Breast epithelium (tissue), 4 donors: ENCODE measurements at regions not wholly inside any gene's neighbourhood (a gene's known extent, or its start where the extent isn't known, plus 50 kb on each side); places are given as distances from the start of the nearest gene placed in this dataset.

ENCODE experiments used
- DNase-seq, 2 donors: peaks; one replicate each; pipeline ENCODE4 v3.0.0-alpha.2; 2019; ENCODE audit warnings: low spot score in 2 of 2
- H3K27ac ChIP-seq, 2 donors: fragments of 200-600 bp; sonication (generic) in 1 of 2; one replicate each; pipeline ENCODE4 v1.5.1; 2016 to 2019; ENCODE audit warnings: mild to moderate bottlenecking in 1 of 2
- H3K27me3 ChIP-seq, 2 donors: fragments of 200-600 bp; sonication (generic) in 1 of 2; one replicate each; pipeline versions ENCODE4 v1.5.1 to v1.6.0; 2017 to 2019; ENCODE audit warnings: control low read depth in 1 of 2, mild to moderate bottlenecking in 1 of 2
- H3K36me3 ChIP-seq: fragments of 200-600 bp; one replicate; pipeline ENCODE4 v1.5.1; 2019
- H3K4me1 ChIP-seq, 2 donors: fragments of 200-600 bp; sonication (generic); one replicate each; pipeline ENCODE4 v1.5.1; 2016 to 2019; ENCODE audit warnings: control low read depth in 1 of 2
- H3K4me3 ChIP-seq, 3 donors: fragments of 200-600 bp; sonication (generic); 1 replicate in 2 of 3; 2 replicates in 1 of 3; pipeline ENCODE4 v1.5.1; 2016 to 2019; ENCODE audit warnings: mild to moderate bottlenecking in 3 of 3, moderate library complexity in 2 of 3
- H3K9me3 ChIP-seq, 2 donors: fragments of 200-600 bp; sonication (generic) in 1 of 2; one replicate each; pipeline ENCODE4 v1.5.1; 2016 to 2019; ENCODE audit warnings: control low read depth in 1 of 2
- CTCF ChIP-seq, 3 donors: fragments of 450-650 bp; IDR thresholded peaks; one replicate each; pipeline ENCODE4 v1.5.1; 2016 to 2017; ENCODE audit warnings: antibody characterized with exemption in 3 of 3, mild to moderate bottlenecking in 3 of 3, moderate library complexity in 3 of 3
- POLR2A ChIP-seq: fragments of 450-650 bp; IDR thresholded peaks from one replicate; pipeline ENCODE4 v1.6.1; 2016; ENCODE audit warnings: antibody characterized with exemption, mild to moderate bottlenecking, moderate library complexity
- POLR2AphosphoS5 ChIP-seq, 3 donors: sonication (generic); formaldehyde crosslinking; IDR thresholded peaks; one replicate each; pipeline ENCODE4 v1.6.1; 2017; ENCODE audit warnings: antibody characterized with exemption in 3 of 3
- intact Hi-C: fragments of 100-400 bp; cut with DNase I; formaldehyde crosslinking; loops from one replicate; pipeline ENCODE4 v1.15.1; 2023; ENCODE audit warnings: low total_unique reads

DNA sequence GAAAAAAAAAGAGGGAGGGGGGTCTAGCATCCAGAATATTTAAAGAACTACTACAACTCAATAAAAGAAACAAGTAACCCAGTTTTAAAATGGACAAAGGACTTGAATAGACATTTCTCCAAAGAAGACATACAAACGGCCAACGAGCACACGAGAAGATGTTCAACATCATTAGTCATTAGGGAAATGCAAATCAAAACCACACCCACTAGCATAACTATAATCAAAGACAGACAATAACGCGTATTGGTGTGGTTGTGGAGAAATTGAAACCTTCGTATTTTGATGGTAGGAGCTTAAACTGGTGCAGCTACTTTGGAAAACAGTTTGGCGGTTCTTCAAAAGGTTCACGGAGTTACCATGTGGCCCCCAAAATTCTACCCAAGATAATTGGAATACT, 64.3 kb upstream of the CAB39 start:
- DNase-seq = no peak
- intact Hi-C loops = no loop called here
- no peaks in the 10 kb centered on the region for H3K27me3 ChIP-seq
- H3K4me1 ChIP-seq = no peaks in the 10 kb centered on the region
- no peak overlapping the region for H3K4me3 ChIP-seq
- TF ChIP-seq CTCF (IDR thresholded peaks at IDR 0.05) = no peak
- no peak for TF ChIP-seq POLR2A
- TF ChIP-seq POLR2AphosphoS5 (IDR thresholded peaks at IDR 0.05) = no peak
- H3K27ac ChIP-seq = no peak overlapping the region
- H3K36me3 ChIP-seq = no peaks in the 10 kb centered on the region
- no peaks in the 10 kb centered on the region for H3K9me3 ChIP-seq

DNA sequence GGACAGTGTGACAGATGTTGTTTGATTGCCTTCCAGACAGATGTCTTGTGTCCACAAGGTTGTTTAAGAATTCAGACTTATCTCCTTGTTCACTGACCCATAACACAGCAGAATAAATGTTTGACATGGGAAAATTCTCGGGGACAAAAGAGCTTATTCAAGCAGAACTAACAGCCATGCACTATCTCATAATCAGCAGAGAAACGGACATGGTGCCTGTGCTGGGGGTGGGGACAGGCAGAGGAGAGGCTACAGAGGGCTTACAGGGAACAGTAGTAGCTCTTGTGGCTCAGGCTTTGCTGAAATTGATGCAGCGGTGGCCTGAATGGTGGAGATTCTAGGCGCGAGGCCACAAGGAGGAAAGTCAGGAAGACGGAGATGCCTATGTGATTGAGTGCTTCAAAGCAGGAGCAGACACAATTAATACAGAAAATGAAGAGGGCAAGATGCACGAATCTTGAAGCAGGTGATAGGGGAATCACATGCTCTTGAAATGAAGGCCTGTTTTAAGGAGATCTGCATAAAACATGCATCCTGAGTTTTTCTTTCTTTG, 62.0 kb upstream of the CAB39 start:
- Histone ChIP-seq H3K27me3 (no peaks in the 10 kb centered on the region), H3K4me3 (no peak overlapping the region), H3K27ac (no peak overlapping the region), H3K36me3 (no peaks in the 10 kb centered on the region), H3K4me1 (no peaks in the 10 kb centered on the region), H3K9me3 (no peaks in the 10 kb centered on the region)
- intact Hi-C loops = no loop called here
- no peak for DNase-seq
- TF ChIP-seq POLR2AphosphoS5 (IDR thresholded peaks at IDR 0.05) (no peak), POLR2A (no peak), CTCF (IDR thresholded peaks at IDR 0.05) (no peak)

DNA sequence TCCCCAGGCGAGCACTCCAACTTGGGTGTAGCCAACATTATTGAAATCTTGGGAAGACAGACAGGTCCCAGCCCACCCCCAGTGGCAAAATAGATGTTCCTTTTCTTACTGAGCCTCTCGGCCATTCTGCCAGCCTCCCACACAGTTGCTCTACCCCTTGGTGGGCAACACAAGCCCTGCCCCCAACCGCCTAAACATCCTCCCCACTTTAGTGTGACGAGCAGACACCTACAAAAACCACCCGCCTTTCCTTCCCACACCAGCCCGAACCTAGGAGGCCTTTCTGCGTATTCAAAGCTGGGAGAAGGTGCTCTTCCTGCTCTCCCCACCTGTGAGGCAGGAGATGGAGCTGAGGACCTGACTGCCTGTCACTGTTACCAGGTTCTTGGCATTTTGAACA, 58.6 kb upstream of the CAB39 start:
- no peak overlapping the region for H3K4me3 ChIP-seq
- no peaks in the 10 kb centered on the region for H3K9me3 ChIP-seq
- intact Hi-C loops = no loop called here
- no peak for DNase-seq
- TF ChIP-seq POLR2A = no peak
- TF ChIP-seq POLR2AphosphoS5 (IDR thresholded peaks at IDR 0.05) = no peak
- no peak for TF ChIP-seq CTCF (IDR thresholded peaks at IDR 0.05)
- no peaks in the 10 kb centered on the region for H3K27me3 ChIP-seq
- no peak overlapping the region for H3K27ac ChIP-seq
- no peaks in the 10 kb centered on the region for H3K36me3 ChIP-seq
- H3K4me1 ChIP-seq = no peaks in the 10 kb centered on the region

- Histone ChIP-seq H3K4me3 (no peak overlapping the region), H3K4me1 (no peaks in the 10 kb centered on the region), H3K27ac (no peak overlapping the region), H3K36me3 (no peaks in the 10 kb centered on the region), H3K27me3 (no peaks in the 10 kb centered on the region), H3K9me3 (no peaks in the 10 kb centered on the region)
- TF ChIP-seq POLR2A (no peak), CTCF (IDR thresholded peaks at IDR 0.05) (no peak), POLR2AphosphoS5 (IDR thresholded peaks at IDR 0.05) (no peak)
- intact Hi-C loops = no loop called here
- no peak for DNase-seq
Observed at GRCh38 chr2:230657462-230657861, 55.2 kb upstream of the CAB39 start.

GRCh38 chr2:230657906-230658305, 54.7 kb upstream of the CAB39 start:
- H3K9me3 ChIP-seq = no peaks in the 10 kb centered on the region
- H3K4me1 ChIP-seq = no peaks in the 10 kb centered on the region
- H3K36me3 ChIP-seq = no peaks in the 10 kb centered on the region
- no peak overlapping the region for H3K27ac ChIP-seq
- H3K27me3 ChIP-seq = no peaks in the 10 kb centered on the region
- no peak for DNase-seq
- TF ChIP-seq CTCF (IDR thresholded peaks at IDR 0.05) = no peak
- TF ChIP-seq POLR2A = no peak
- no peak for TF ChIP-seq POLR2AphosphoS5 (IDR thresholded peaks at IDR 0.05)
- no peak overlapping the region for H3K4me3 ChIP-seq
- intact Hi-C loops = no loop called here
